OCI-LY7 (cell line): ENCODE measurements at regions not wholly inside any gene's neighbourhood (a gene's known extent, or its start where the extent isn't known, plus 50 kb on each side); places are given as distances from the start of the nearest gene placed in this dataset.
A peak's percentile ranks its signal among the peaks of the same experiment; 100 is the strongest.

Experiments used
- BruUV-seq: library from RNA; stranded (reverse); fragments of 400-500 nt; replicated peaks from 2 replicates; lab custom pipeline; 2021; lab: Mats Ljungman, UMichigan
- CTCF ChIA-PET: fragments of 300-600 bp; sonication (Branson Sonifier 250); formaldehyde crosslinking; loops from one replicate; lab custom pipeline; 2022; ENCODE audit warnings: antibody characterized with exemption; ENCODE audit not compliant: unreplicated experiment; lab: Charles Lee
- POLR2A ChIA-PET: fragments of 300-600 bp; sonication (Branson Sonifier 250); formaldehyde crosslinking; loops from one replicate; lab custom pipeline; 2022; ENCODE audit warnings: antibody characterized with exemption; lab: Charles Lee
- DNase-seq: peaks from one replicate; pipeline ENCODE4 v3.0.0-alpha.2; 2015; ENCODE audit warnings: low spot score
- H2AFZ ChIP-seq: fragments of 200-600 bp; sonication (generic), shearing (Covaris generic); 2 replicates; pipeline ENCODE4 v1.6.1; 2014; ENCODE audit warnings: mild to moderate bottlenecking, antibody characterized with exemption, low read length, moderate library complexity
- H3K27ac ChIP-seq: fragments of 200-600 bp; sonication (generic); 2 replicates; pipeline ENCODE4 v1.5.1; 2014; ENCODE audit warnings: mixed run types, low read depth, mild to moderate bottlenecking, moderate library complexity, low read length, inconsistent platforms; ENCODE audit not compliant: poor library complexity, severe bottlenecking
- H3K36me3 ChIP-seq: fragments of 200-600 bp; sonication (generic); 2 replicates; pipeline ENCODE4 v1.6.1; 2014; ENCODE audit warnings: mild to moderate bottlenecking, antibody characterized with exemption, low read length, moderate library complexity, mixed read lengths; ENCODE audit not compliant: insufficient read depth
- H3K4me1 ChIP-seq: fragments of 200-600 bp; sonication (generic); 2 replicates; pipeline ENCODE4 v1.5.1; 2014; ENCODE audit warnings: mild to moderate bottlenecking, low read length; ENCODE audit not compliant: insufficient read depth, poor library complexity, severe bottlenecking
- H3K4me2 ChIP-seq: fragments of 200-600 bp; sonication (generic); 2 replicates; pipeline ENCODE4 v1.6.1; 2014; ENCODE audit warnings: mild to moderate bottlenecking, low read length
- H3K4me3 ChIP-seq: fragments of 200-600 bp; sonication (generic); 2 replicates; pipeline ENCODE4 v1.5.1; 2014; ENCODE audit warnings: mild to moderate bottlenecking, low read depth, low read length; ENCODE audit not compliant: poor library complexity, severe bottlenecking
- H3K79me2 ChIP-seq: fragments of 200-600 bp; sonication (generic); 2 replicates; pipeline ENCODE4 v1.6.1; 2016; ENCODE audit warnings: low read depth, mild to moderate bottlenecking, low read length, moderate library complexity, mixed read lengths; ENCODE audit not compliant: insufficient read depth
- H3K9me2 ChIP-seq: fragments of 200-600 bp; sonication (generic); 2 replicates; pipeline ENCODE4 v1.6.1; 2016; ENCODE audit warnings: mild to moderate bottlenecking, low read length, mixed read lengths; ENCODE audit not compliant: insufficient read depth
- H3K9me3 ChIP-seq: fragments of 200-600 bp; sonication (generic); 2 replicates; pipeline ENCODE4 v1.6.1; 2014; ENCODE audit warnings: mild to moderate bottlenecking, mixed run types, low read length, mixed read lengths
- H4K20me1 ChIP-seq: fragments of 200-600 bp; sonication (generic); 2 replicates; pipeline ENCODE4 v1.6.1; 2014; ENCODE audit warnings: mild to moderate bottlenecking, antibody characterized with exemption, low read length, moderate library complexity, mixed read lengths; ENCODE audit not compliant: insufficient read depth
- EZH2phosphoT487 ChIP-seq: fragments of 200-600 bp; sonication (generic); IDR thresholded peaks from 2 replicates; pipeline ENCODE4 v1.6.1; 2018; ENCODE audit warnings: low read depth, borderline replicate concordance, mild to moderate bottlenecking, mixed run types, antibody characterized with exemption, low read length, moderate library complexity, mixed read lengths
- intact Hi-C: fragments of 100-400 bp; cut with micrococcal nuclease; formaldehyde crosslinking; loops from one replicate; pipeline ENCODE4 v1.10.0; 2022; ENCODE audit not compliant: unreplicated experiment
- TF ChIP-seq, protein P1 (sequence below): fragments of 200-600 bp; sonication (generic); conservative IDR thresholded peaks from 2 replicates; pipeline ENCODE4 v1.5.1; 2014; ENCODE audit warnings: mild to moderate bottlenecking, antibody characterized with exemption, low read length, moderate library complexity, mixed read lengths

DNA sequence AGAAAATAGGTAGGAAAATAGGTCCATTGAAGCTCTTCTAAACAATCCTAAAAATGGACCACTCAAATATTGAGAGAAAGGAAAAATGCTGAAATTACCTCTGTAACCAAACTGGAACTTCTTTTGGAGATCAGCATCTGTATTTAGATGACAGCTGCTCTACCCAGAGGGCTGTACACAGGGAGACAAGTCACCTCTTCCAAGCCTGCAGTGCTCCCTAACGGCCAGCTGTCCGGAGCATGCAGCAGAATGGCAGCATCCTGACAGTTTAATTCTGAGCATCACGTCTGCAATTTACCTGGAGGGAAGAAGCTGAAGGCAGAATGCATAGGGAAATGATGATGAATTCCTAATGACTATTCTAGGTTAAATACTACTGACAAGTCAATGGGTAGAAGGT is 62.8 kb upstream of the DIAPH3 start:
- intact Hi-C loops, result no loop called here
- Histone ChIP-seq H3K36me3 (no peaks in the 10 kb centered on the region), H3K79me2 (no peaks in the 10 kb centered on the region), H3K9me3 (no peaks in the 10 kb centered on the region), H3K9me2 (no peaks in the 10 kb centered on the region), H3K4me1 (no peaks in the 10 kb centered on the region), H2AFZ (no peak overlapping the region), H3K27ac (no peak overlapping the region), H3K4me3 (no peak overlapping the region), H4K20me1 (no peaks in the 10 kb centered on the region), H3K4me2 (no peak overlapping the region)
- POLR2A ChIA-PET, result no interaction called here
- DNase-seq, result peak; percentile 3
- no TSS peak for BruUV-seq
- no peak for TF ChIP-seq EZH2phosphoT487
- TF ChIP-seq, protein P1, sequence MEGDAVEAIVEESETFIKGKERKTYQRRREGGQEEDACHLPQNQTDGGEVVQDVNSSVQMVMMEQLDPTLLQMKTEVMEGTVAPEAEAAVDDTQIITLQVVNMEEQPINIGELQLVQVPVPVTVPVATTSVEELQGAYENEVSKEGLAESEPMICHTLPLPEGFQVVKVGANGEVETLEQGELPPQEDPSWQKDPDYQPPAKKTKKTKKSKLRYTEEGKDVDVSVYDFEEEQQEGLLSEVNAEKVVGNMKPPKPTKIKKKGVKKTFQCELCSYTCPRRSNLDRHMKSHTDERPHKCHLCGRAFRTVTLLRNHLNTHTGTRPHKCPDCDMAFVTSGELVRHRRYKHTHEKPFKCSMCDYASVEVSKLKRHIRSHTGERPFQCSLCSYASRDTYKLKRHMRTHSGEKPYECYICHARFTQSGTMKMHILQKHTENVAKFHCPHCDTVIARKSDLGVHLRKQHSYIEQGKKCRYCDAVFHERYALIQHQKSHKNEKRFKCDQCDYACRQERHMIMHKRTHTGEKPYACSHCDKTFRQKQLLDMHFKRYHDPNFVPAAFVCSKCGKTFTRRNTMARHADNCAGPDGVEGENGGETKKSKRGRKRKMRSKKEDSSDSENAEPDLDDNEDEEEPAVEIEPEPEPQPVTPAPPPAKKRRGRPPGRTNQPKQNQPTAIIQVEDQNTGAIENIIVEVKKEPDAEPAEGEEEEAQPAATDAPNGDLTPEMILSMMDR, result 0 out of 2 replicates have a peak, but pooled peaks have one; percentile 18
- CTCF ChIA-PET, result no interaction called here

DNA sequence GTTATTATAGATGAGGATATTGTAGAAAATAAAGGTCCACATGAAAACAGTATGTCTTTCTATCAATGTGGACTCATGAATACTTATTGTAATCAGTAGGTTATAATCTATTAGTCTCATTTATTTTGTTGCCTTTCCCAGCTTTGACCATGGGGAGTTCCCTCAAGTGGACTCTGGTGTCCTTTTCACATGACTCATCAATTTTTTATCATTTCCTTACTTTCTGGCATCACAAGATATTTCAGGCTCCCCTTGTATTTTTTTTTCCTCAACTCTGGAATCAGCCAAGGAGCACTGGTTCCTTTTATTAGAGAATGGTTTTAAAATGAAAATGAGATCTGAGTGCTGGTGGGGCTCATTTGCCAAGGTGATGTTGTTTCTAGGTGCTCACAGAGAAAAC is 63.4 kb upstream of the DIAPH3 start:
- H2AFZ ChIP-seq, result no peak overlapping the region
- no peaks in the 10 kb centered on the region for H3K36me3 ChIP-seq
- TF ChIP-seq, protein P1, result no peak
- no peak for TF ChIP-seq EZH2phosphoT487
- no peaks in the 10 kb centered on the region for H3K79me2 ChIP-seq
- ChIA-PET CTCF (no interaction called here), POLR2A (no interaction called here)
- no peak overlapping the region for H3K27ac ChIP-seq
- no peak for DNase-seq
- no peak overlapping the region for H3K4me3 ChIP-seq
- no peaks in the 10 kb centered on the region for H3K4me1 ChIP-seq
- no peaks in the 10 kb centered on the region for H4K20me1 ChIP-seq
- H3K9me3 ChIP-seq, result no peaks in the 10 kb centered on the region
- no TSS peak for BruUV-seq
- H3K9me2 ChIP-seq, result no peaks in the 10 kb centered on the region
- H3K4me2 ChIP-seq, result no peak overlapping the region
- intact Hi-C loops, result no loop called here

DNA sequence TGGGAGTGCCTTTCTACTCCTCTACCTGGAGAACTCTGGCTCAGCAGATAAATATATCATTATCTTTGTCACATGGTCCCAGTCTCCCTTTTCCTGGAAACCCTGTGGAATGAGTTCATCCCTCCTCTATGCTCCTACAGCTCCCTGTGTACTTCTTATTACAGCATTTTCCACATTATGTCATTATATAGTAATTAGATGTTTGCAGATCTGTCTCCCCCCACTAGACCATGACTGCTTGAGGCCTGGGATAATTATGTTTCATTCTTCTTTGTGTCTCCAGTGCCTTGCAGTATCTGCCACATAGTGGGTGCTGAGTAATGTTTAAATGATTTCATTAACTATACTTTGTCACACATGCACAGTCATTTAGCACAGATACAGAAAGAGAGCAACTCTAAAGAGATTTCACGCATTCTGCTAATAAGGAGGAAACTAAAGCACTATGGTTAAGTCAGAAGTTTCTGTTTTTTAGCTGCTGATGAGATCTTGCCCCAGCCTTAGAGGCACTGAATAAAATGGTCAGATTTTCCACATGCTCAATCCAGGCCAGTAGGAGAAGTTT is 66.1 kb upstream of the DIAPH3 start:
- no TSS peak for BruUV-seq
- no peak for DNase-seq
- Histone ChIP-seq H3K4me3 (no peak overlapping the region), H3K4me1 (no peaks in the 10 kb centered on the region), H4K20me1 (no peaks in the 10 kb centered on the region), H3K79me2 (no peaks in the 10 kb centered on the region), H3K27ac (no peak overlapping the region), H2AFZ (no peak overlapping the region), H3K9me2 (no peaks in the 10 kb centered on the region), H3K9me3 (no peaks in the 10 kb centered on the region), H3K4me2 (no peak overlapping the region), H3K36me3 (no peaks in the 10 kb centered on the region)
- intact Hi-C loops, result no loop called here
- ChIA-PET POLR2A (interaction anchor here (0.7 kb wide), 1 partner anchor 305 kb away, joined by 4 read pairs; no protein-coding TSS in a partner anchor), CTCF (no interaction called here)
- no peak for TF ChIP-seq EZH2phosphoT487
- TF ChIP-seq, protein P1, result no peak
